Ovary (tissue), 3 donors: ENCODE measurements at regions not wholly inside any gene's neighbourhood (a gene's known extent, or its start where the extent isn't known, plus 50 kb on each side); places are given as distances from the start of the nearest gene placed in this dataset.

Source experiments
- CTCF ChIP-seq, 3 donors: fragments of 450-650 bp in 2 of 3; fragments of 200-600 bp in 1 of 3; IDR thresholded peaks; one replicate each; pipeline versions ENCODE4 v1.5.1 to v1.8.0; 2016 to 2022; ENCODE audit warnings: antibody characterized with exemption in 3 of 3, mild to moderate bottlenecking in 1 of 3
- EP300 ChIP-seq: sonication (generic); formaldehyde crosslinking; IDR thresholded peaks from one replicate; pipeline ENCODE4 v1.6.1; 2017; ENCODE audit warnings: antibody characterized with exemption
- donor health status: DM: no; HTN: no; CAD: no.

GRCh38 chr1:79271759-79272158, 265.2 kb upstream of the ADGRL4 start:
- TF ChIP-seq CTCF (IDR thresholded peaks at IDR 0.05) (no peak), EP300 (no peak)
